ENCODE measurements at regions not wholly inside any gene's neighbourhood (a gene's known extent, or its start where the extent isn't known, plus 50 kb on each side); places are given as distances from the start of the nearest gene placed in this dataset.

- Histone ChIP-seq H3K27me3 (no peaks in the 10 kb centered on the region), H3K36me3 (no peaks in the 10 kb centered on the region), H3K9me3 (ENCODE audit: low read depth) (no peaks in the 10 kb centered on the region), H3K4me1 (ENCODE audit: low read depth) (no peaks in the 10 kb centered on the region), H3K4me3 (no peak overlapping the region), H3K27ac (no peak overlapping the region)
- TF ChIP-seq CTCF (IDR thresholded peaks at IDR 0.05; ENCODE audit: low read depth, low read length) = no peak
- no peak for DNase-seq (ENCODE audit: low read depth in 1 of 2, low spot score in 1 of 2)
Measured at GRCh38 chr16:82567175-82567574, 59.6 kb upstream of the CDH13 start.

GRCh38 chr16:82563401-82563800, 63.4 kb upstream of the CDH13 start:
- Histone ChIP-seq H3K27ac (no peak overlapping the region), H3K4me1 (ENCODE audit: low read depth) (no peaks in the 10 kb centered on the region), H3K9me3 (ENCODE audit: low read depth) (no peaks in the 10 kb centered on the region), H3K27me3 (no peaks in the 10 kb centered on the region), H3K4me3 (no peak overlapping the region), H3K36me3 (no peaks in the 10 kb centered on the region)
- TF ChIP-seq CTCF (IDR thresholded peaks at IDR 0.05; ENCODE audit: low read depth, low read length) = no peak
- no peak for DNase-seq (ENCODE audit: low read depth in 1 of 2, low spot score in 1 of 2)

- no peak for DNase-seq (ENCODE audit: low read depth in 1 of 2, low spot score in 1 of 2)
- H3K27me3 ChIP-seq = no peaks in the 10 kb centered on the region
- no peaks in the 10 kb centered on the region for H3K4me1 ChIP-seq (ENCODE audit: low read depth)
- no peak for TF ChIP-seq CTCF (IDR thresholded peaks at IDR 0.05; ENCODE audit: low read depth, low read length)
- no peak overlapping the region for H3K27ac ChIP-seq
- no peak overlapping the region for H3K4me3 ChIP-seq
- no peaks in the 10 kb centered on the region for H3K36me3 ChIP-seq
- no peaks in the 10 kb centered on the region for H3K9me3 ChIP-seq (ENCODE audit: low read depth)
Measured at GRCh38 chr16:82562183-82562683, 64.5 kb upstream of the CDH13 start.

- no peak overlapping the region for H3K4me3 ChIP-seq
- TF ChIP-seq CTCF (IDR thresholded peaks at IDR 0.05; ENCODE audit: low read depth, low read length) = no peak
- no peak overlapping the region for H3K27ac ChIP-seq
- no peaks in the 10 kb centered on the region for H3K27me3 ChIP-seq
- no peaks in the 10 kb centered on the region for H3K4me1 ChIP-seq (ENCODE audit: low read depth)
- H3K36me3 ChIP-seq = no peaks in the 10 kb centered on the region
- no peak for DNase-seq (ENCODE audit: low read depth in 1 of 2, low spot score in 1 of 2)
- H3K9me3 ChIP-seq (ENCODE audit: low read depth) = no peaks in the 10 kb centered on the region
Measured at GRCh38 chr16:82560805-82561325, 65.9 kb upstream of the CDH13 start.

- no peak overlapping the region for H3K27ac ChIP-seq
- H3K36me3 ChIP-seq = no peaks in the 10 kb centered on the region
- no peaks in the 10 kb centered on the region for H3K4me1 ChIP-seq (ENCODE audit: low read depth)
- peaks cover 12% of the 10 kb centered on the region for H3K27me3 ChIP-seq
- no peak for DNase-seq (ENCODE audit: low read depth in 1 of 2, low spot score in 1 of 2)
- no peaks in the 10 kb centered on the region for H3K9me3 ChIP-seq (ENCODE audit: low read depth)
- H3K4me3 ChIP-seq = no peak overlapping the region
- TF ChIP-seq CTCF (IDR thresholded peaks at IDR 0.05; ENCODE audit: low read depth, low read length) = no peak
Measured at GRCh38 chr16:82544378-82545160, 82.2 kb upstream of the CDH13 start.
